ENCODE measurements at regions not wholly inside any gene's neighbourhood (a gene's known extent, or its start where the extent isn't known, plus 50 kb on each side); places are given as distances from the start of the nearest gene placed in this dataset.

- intact Hi-C loops (cut with micrococcal nuclease), result no loop called here
Observed at GRCh38 chr1:81170721-81171120, 630.0 kb upstream of the ADGRL2 start.

GRCh38 chr1:81165963-81166362, 634.8 kb upstream of the ADGRL2 start:
- Histone ChIP-seq H3K4me3 (no peak overlapping the region), H3K27me3 (ENCODE audit: low read depth) (no peaks in the 10 kb centered on the region), H3K27ac (replicated peaks) (no peak overlapping the region), H3K9me3 (replicated peaks) (peaks cover 32% of the 10 kb centered on the region), H3K36me3 (no peaks in the 10 kb centered on the region), H3K4me1 (no peaks in the 10 kb centered on the region)
- intact Hi-C loops (cut with micrococcal nuclease), result no loop called here
- DNase-seq, result no peak
- no peak for TF ChIP-seq CTCF (IDR thresholded peaks at IDR 0.05; ENCODE audit: borderline replicate concordance)

More at GRCh38 chr1:81170721-81171120, 630.0 kb upstream of the ADGRL2 start:
- H3K36me3 ChIP-seq, result no peaks in the 10 kb centered on the region
- no peak overlapping the region for H3K27ac ChIP-seq (replicated peaks)
- no peak overlapping the region for H3K4me3 ChIP-seq
- peaks cover 52% of the 10 kb centered on the region for H3K9me3 ChIP-seq (replicated peaks)
- TF ChIP-seq CTCF (IDR thresholded peaks at IDR 0.05; ENCODE audit: borderline replicate concordance), result no peak
- no peaks in the 10 kb centered on the region for H3K27me3 ChIP-seq (ENCODE audit: low read depth)
- DNase-seq, result no peak
- H3K4me1 ChIP-seq, result no peaks in the 10 kb centered on the region

- intact Hi-C loops (cut with micrococcal nuclease), result no loop called here
- H3K9me3 ChIP-seq (replicated peaks), result peaks cover 11% of the 10 kb centered on the region
- no peaks in the 10 kb centered on the region for H3K36me3 ChIP-seq
- DNase-seq, result no peak
- no peak overlapping the region for H3K27ac ChIP-seq (replicated peaks)
- no peak for TF ChIP-seq CTCF (IDR thresholded peaks at IDR 0.05; ENCODE audit: borderline replicate concordance)
- no peaks in the 10 kb centered on the region for H3K4me1 ChIP-seq
- no peak overlapping the region for H3K4me3 ChIP-seq
- no peaks in the 10 kb centered on the region for H3K27me3 ChIP-seq (ENCODE audit: low read depth)
Observed at GRCh38 chr1:81160696-81161095, 640.0 kb upstream of the ADGRL2 start.

GRCh38 chr1:81158592-81158991, 642.1 kb upstream of the ADGRL2 start:
- no peak for TF ChIP-seq CTCF (IDR thresholded peaks at IDR 0.05; ENCODE audit: borderline replicate concordance)
- H3K9me3 ChIP-seq (replicated peaks), result no peaks in the 10 kb centered on the region
- H3K4me1 ChIP-seq, result no peaks in the 10 kb centered on the region
- DNase-seq, result no peak
- H3K4me3 ChIP-seq, result no peak overlapping the region
- H3K27me3 ChIP-seq (ENCODE audit: low read depth), result no peaks in the 10 kb centered on the region
- H3K27ac ChIP-seq (replicated peaks), result no peak overlapping the region
- no peaks in the 10 kb centered on the region for H3K36me3 ChIP-seq
- intact Hi-C loops (cut with micrococcal nuclease), result no loop called here

GRCh38 chr1:81157686-81158085, 643.0 kb upstream of the ADGRL2 start:
- DNase-seq, result no peak

More at GRCh38 chr1:81157686-81158085, 643.0 kb upstream of the ADGRL2 start:
- Histone ChIP-seq H3K4me3 (no peak overlapping the region), H3K27me3 (ENCODE audit: low read depth) (no peaks in the 10 kb centered on the region), H3K27ac (replicated peaks) (no peak overlapping the region), H3K9me3 (replicated peaks) (no peaks in the 10 kb centered on the region), H3K36me3 (no peaks in the 10 kb centered on the region), H3K4me1 (no peaks in the 10 kb centered on the region)
- no peak for TF ChIP-seq CTCF (IDR thresholded peaks at IDR 0.05; ENCODE audit: borderline replicate concordance)
- intact Hi-C loops (cut with micrococcal nuclease), result no loop called here
